ENCODE measurements at regions not wholly inside any gene's neighbourhood (a gene's known extent, or its start where the extent isn't known, plus 50 kb on each side); places are given as distances from the start of the nearest gene placed in this dataset.

GRCh38 chr1:172746091-172746949 is 87.4 kb downstream of the FASLG start:
- H3K79me2 ChIP-seq: no peaks in the 10 kb centered on the region
- no peaks in the 10 kb centered on the region for H3K9me2 ChIP-seq (replicated peaks; ENCODE audit: insufficient read depth)
- peaks cover 17% of the 10 kb centered on the region for H3K4me1 ChIP-seq (ENCODE audit: insufficient read depth)
- no peak for TF ChIP-seq EZH2 (IDR thresholded peaks at IDR 0.05; ENCODE audit: borderline replicate concordance)
- peak; percentile 75 for TF ChIP-seq EZH2phosphoT487 (IDR thresholded peaks at IDR 0.05; ENCODE audit: low read depth, severe bottlenecking, unreplicated experiment)
- DNase-seq (ENCODE audit: low spot score): peak; percentile 70
- 55% methylated on average over 3 of the region's 3 CpGs for WGBS (ENCODE audit: low lambda C conversion rate, missing lambda C conversion rate)
- peak overlapping the region; percentile 76 for H3K27ac ChIP-seq
- H3K36me3 ChIP-seq (replicated peaks; ENCODE audit: insufficient read depth, low read depth): no peaks in the 10 kb centered on the region
- H3K4me2 ChIP-seq: peak overlapping the region; percentile 13
- H2AFZ ChIP-seq: no peak overlapping the region
- no peaks in the 10 kb centered on the region for H3K27me3 ChIP-seq
- H4K20me1 ChIP-seq (ENCODE audit: insufficient read depth, poor library complexity, severe bottlenecking): no peaks in the 10 kb centered on the region
- no peaks in the 10 kb centered on the region for H3K9me3 ChIP-seq (ENCODE audit: low read depth)
- no peak overlapping the region for H3K4me3 ChIP-seq

GRCh38 chr1:172748201-172748600 is 89.3 kb downstream of the FASLG start:
- TF ChIP-seq CTCF (IDR thresholded peaks at IDR 0.05; ENCODE audit: poor library complexity) (no peak), EZH2 (IDR thresholded peaks at IDR 0.05; ENCODE audit: borderline replicate concordance) (no peak), EZH2phosphoT487 (IDR thresholded peaks at IDR 0.05; ENCODE audit: low read depth, severe bottlenecking, unreplicated experiment) (no peak)
- Histone ChIP-seq H3K79me2 (no peaks in the 10 kb centered on the region), H3K27me3 (no peaks in the 10 kb centered on the region), H4K20me1 (ENCODE audit: insufficient read depth, poor library complexity, severe bottlenecking) (no peaks in the 10 kb centered on the region), H2AFZ (no peak overlapping the region), H3K4me1 (ENCODE audit: insufficient read depth) (peaks cover 17% of the 10 kb centered on the region), H3K4me2 (no peak overlapping the region), H3K9me3 (ENCODE audit: low read depth) (no peaks in the 10 kb centered on the region), H3K27ac (no peak overlapping the region), H3K36me3 (replicated peaks; ENCODE audit: insufficient read depth, low read depth) (no peaks in the 10 kb centered on the region), H3K9me2 (replicated peaks; ENCODE audit: insufficient read depth) (no peaks in the 10 kb centered on the region), H3K4me3 (no peak overlapping the region)
- DNase-seq (ENCODE audit: low spot score): no peak
- WGBS (ENCODE audit: low lambda C conversion rate, missing lambda C conversion rate): 95% methylated on average over 24 of the region's 24 CpGs

GRCh38 chr1:172751683-172752082 is 92.8 kb downstream of the FASLG start:
- 97% methylated on average over 1 of the region's 1 CpG for WGBS (ENCODE audit: low lambda C conversion rate, missing lambda C conversion rate)

More at GRCh38 chr1:172751683-172752082, 92.8 kb downstream of the FASLG start:
- Histone ChIP-seq H3K9me2 (replicated peaks; ENCODE audit: insufficient read depth) (no peaks in the 10 kb centered on the region), H3K79me2 (no peaks in the 10 kb centered on the region), H3K4me3 (no peak overlapping the region), H3K36me3 (replicated peaks; ENCODE audit: insufficient read depth, low read depth) (no peaks in the 10 kb centered on the region), H3K27me3 (no peaks in the 10 kb centered on the region), H3K4me2 (no peak overlapping the region), H2AFZ (no peak overlapping the region), H3K9me3 (ENCODE audit: low read depth) (no peaks in the 10 kb centered on the region), H4K20me1 (ENCODE audit: insufficient read depth, poor library complexity, severe bottlenecking) (no peaks in the 10 kb centered on the region), H3K27ac (no peak overlapping the region), H3K4me1 (ENCODE audit: insufficient read depth) (peaks cover 5% of the 10 kb centered on the region)
- DNase-seq (ENCODE audit: low spot score): no peak
- TF ChIP-seq EZH2phosphoT487 (IDR thresholded peaks at IDR 0.05; ENCODE audit: low read depth, severe bottlenecking, unreplicated experiment) (no peak), EZH2 (IDR thresholded peaks at IDR 0.05; ENCODE audit: borderline replicate concordance) (no peak), CTCF (IDR thresholded peaks at IDR 0.05; ENCODE audit: poor library complexity) (no peak)
